ENCODE measurements at regions not wholly inside any gene's neighbourhood (a gene's known extent, or its start where the extent isn't known, plus 50 kb on each side); places are given as distances from the start of the nearest gene placed in this dataset.

DNA sequence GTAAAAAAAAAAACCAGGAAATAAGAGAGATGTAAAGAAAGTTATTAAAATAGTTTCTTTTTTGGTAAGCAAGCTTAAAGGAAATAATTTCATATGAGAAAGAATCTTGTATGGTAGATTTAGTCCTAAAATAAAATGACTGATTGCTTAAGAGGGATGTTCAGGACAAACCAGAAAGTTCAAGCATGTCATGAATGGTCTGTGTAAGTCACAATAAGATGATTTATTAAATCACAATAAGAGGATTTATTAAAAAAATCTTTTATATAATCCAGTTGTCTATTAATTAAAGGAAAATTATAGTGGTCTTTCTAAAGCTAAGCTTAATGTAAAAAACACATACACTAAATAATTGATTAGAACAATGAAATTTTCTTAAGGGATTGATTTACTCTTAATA lies 91.8 kb upstream of the OR13F1 start:
- POLR2A ChIA-PET, result no interaction called here

DNA sequence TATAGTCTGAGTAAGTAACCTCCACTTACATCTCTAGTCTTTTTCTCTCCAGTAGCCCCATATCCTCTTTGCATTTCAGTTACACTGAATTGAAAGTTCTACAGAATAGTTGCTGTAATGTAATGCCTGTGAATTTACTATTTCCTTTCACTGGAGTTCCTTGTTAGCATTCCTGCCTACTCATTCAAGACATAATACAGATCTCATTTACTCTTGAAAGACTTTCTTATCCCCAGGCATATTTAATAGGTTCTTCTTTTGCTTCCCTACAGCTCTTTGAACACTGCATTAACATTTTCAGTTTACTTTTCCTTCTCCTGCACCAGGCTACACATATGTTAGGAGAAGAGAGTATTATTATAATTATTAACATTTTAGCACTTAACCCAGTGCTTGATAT lies 87.6 kb upstream of the OR13F1 start:
- H3K36me3 Mint-ChIP-seq, result no peaks in the 10 kb centered on the region
- ChIA-PET POLR2A (no interaction called here), CTCF (no interaction called here)
- peaks cover 0 to 16% (median 12%) of the 10 kb centered on the region in 3 donors for H3K9me3 Mint-ChIP-seq
- Histone ChIP-seq H3K4me3 (ENCODE audit: control insufficient read depth in 1 of 2, extremely low read depth in 1 of 2, low read length in 1 of 2) (no peak overlapping the region), H3K9me3 (no peaks in the 10 kb centered on the region), H3K4me1 (ENCODE audit: control insufficient read depth in 1 of 2, extremely low read depth in 1 of 2, insufficient read depth in 2 of 2, low read length in 2 of 2) (no peaks in the 10 kb centered on the region), H3K27me3 (replicated peaks in 1 of 2; ENCODE audit: control insufficient read depth in 2 of 2, extremely low read depth in 1 of 2, insufficient read depth in 2 of 2, low read length in 1 of 2) (no peaks in the 10 kb centered on the region), H3K27ac (ENCODE audit: low read length) (no peak overlapping the region), H3K36me3 (ENCODE audit: control insufficient read depth in 2 of 2, extremely low read depth in 1 of 2, insufficient read depth in 1 of 2, low read length in 1 of 2) (no peaks in the 10 kb centered on the region)
- no peak for DNase-seq
- no peak overlapping the region for H3K4me3 Mint-ChIP-seq
- H3K27me3 Mint-ChIP-seq, result no peaks in the 10 kb centered on the region
- no peak for ATAC-seq (replicated peaks in 1 of 4)
- no peaks in the 10 kb centered on the region for H3K4me1 Mint-ChIP-seq
- H3K27ac Mint-ChIP-seq, result no peak overlapping the region

More for the DNA sequence above, 91.8 kb upstream of the OR13F1 start:
- Mint-ChIP-seq H3K4me3 (no peak overlapping the region), H3K4me1 (no peaks in the 10 kb centered on the region), H3K27ac (no peak overlapping the region), H3K27me3 (no peaks in the 10 kb centered on the region), H3K36me3 (no peaks in the 10 kb centered on the region), H3K9me3 (peaks cover 0 to 14% (median 12%) of the 10 kb centered on the region in 3 donors)
- DNase-seq (no peak), ATAC-seq (replicated peaks in 1 of 4) (no peak)
- CTCF ChIA-PET, result no interaction called here
- Histone ChIP-seq H3K4me3 (ENCODE audit: control insufficient read depth in 1 of 2, extremely low read depth in 1 of 2, low read length in 1 of 2) (no peak overlapping the region), H3K27me3 (replicated peaks in 1 of 2; ENCODE audit: control insufficient read depth in 2 of 2, extremely low read depth in 1 of 2, insufficient read depth in 2 of 2, low read length in 1 of 2) (no peaks in the 10 kb centered on the region), H3K36me3 (ENCODE audit: control insufficient read depth in 2 of 2, extremely low read depth in 1 of 2, insufficient read depth in 1 of 2, low read length in 1 of 2) (no peaks in the 10 kb centered on the region), H3K4me1 (ENCODE audit: control insufficient read depth in 1 of 2, extremely low read depth in 1 of 2, insufficient read depth in 2 of 2, low read length in 2 of 2) (no peaks in the 10 kb centered on the region), H3K9me3 (no peaks in the 10 kb centered on the region), H3K27ac (ENCODE audit: low read length) (no peak overlapping the region)

GRCh38 chr9:104417296-104417695 lies 86.8 kb upstream of the OR13F1 start:
- no CpG with 5 or more reads among the region's 1 CpG for WGBS (ENCODE audit: insufficient coverage)
- Mint-ChIP-seq H3K9me3 (peaks cover 0 to 16% (median 10%) of the 10 kb centered on the region in 3 donors), H3K4me1 (no peaks in the 10 kb centered on the region), H3K27me3 (no peaks in the 10 kb centered on the region), H3K36me3 (no peaks in the 10 kb centered on the region), H3K27ac (no peak overlapping the region), H3K4me3 (no peak overlapping the region)
- H3K4me3 ChIP-seq (ENCODE audit: control insufficient read depth in 1 of 2, extremely low read depth in 1 of 2, low read length in 1 of 2), result no peak overlapping the region
- no peak overlapping the region for H3K27ac ChIP-seq (ENCODE audit: low read length)
- no peaks in the 10 kb centered on the region for H3K9me3 ChIP-seq
- ATAC-seq (replicated peaks in 1 of 4) (no peak), DNase-seq (no peak)
- no peaks in the 10 kb centered on the region for H3K36me3 ChIP-seq (ENCODE audit: control insufficient read depth in 2 of 2, extremely low read depth in 1 of 2, insufficient read depth in 1 of 2, low read length in 1 of 2)
- H3K4me1 ChIP-seq (ENCODE audit: control insufficient read depth in 1 of 2, extremely low read depth in 1 of 2, insufficient read depth in 2 of 2, low read length in 2 of 2), result no peaks in the 10 kb centered on the region
- no peaks in the 10 kb centered on the region for H3K27me3 ChIP-seq (replicated peaks in 1 of 2; ENCODE audit: control insufficient read depth in 2 of 2, extremely low read depth in 1 of 2, insufficient read depth in 2 of 2, low read length in 1 of 2)
- ChIA-PET CTCF (no interaction called here), POLR2A (no interaction called here)

DNA sequence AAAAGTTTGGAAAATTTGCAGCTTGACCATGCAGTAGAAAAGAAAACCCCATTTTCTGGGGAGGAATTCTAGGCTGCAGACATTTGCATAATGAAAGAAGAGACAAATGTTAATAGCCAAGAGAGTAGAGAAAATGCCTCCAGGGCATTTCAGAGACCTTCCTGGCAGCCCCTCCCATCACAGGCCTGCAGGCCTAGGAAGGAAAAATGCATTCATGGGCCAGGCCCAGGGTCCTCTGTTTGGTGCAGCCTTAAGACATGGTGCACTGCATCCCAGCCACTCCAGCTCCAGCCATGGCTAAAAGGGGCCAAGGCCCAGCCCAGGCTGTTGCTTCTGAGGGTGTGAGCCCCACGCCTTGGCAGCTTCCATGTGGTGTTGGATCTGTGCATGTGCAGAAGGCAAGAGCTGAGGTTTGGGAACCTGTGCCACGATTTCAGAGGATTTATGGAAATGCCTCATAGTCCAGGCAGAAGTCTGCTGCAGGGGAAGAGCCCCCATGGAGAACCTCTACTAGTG lies 75.0 kb upstream of the OR13F1 start:
- Mint-ChIP-seq H3K36me3 (no peaks in the 10 kb centered on the region), H3K27ac (no peak overlapping the region), H3K4me1 (no peaks in the 10 kb centered on the region), H3K9me3 (peaks cover 8 to 13% (median 12%) of the 10 kb centered on the region in 3 donors), H3K4me3 (no peak overlapping the region), H3K27me3 (no peaks in the 10 kb centered on the region)
- ChIA-PET CTCF (no interaction called here), POLR2A (no interaction called here)
- Histone ChIP-seq H3K9me3 (no peaks in the 10 kb centered on the region), H3K27me3 (replicated peaks in 1 of 2; ENCODE audit: control insufficient read depth in 2 of 2, extremely low read depth in 1 of 2, insufficient read depth in 2 of 2, low read length in 1 of 2) (no peaks in the 10 kb centered on the region), H3K4me1 (ENCODE audit: control insufficient read depth in 1 of 2, extremely low read depth in 1 of 2, insufficient read depth in 2 of 2, low read length in 2 of 2) (no peaks in the 10 kb centered on the region), H3K4me3 (ENCODE audit: control insufficient read depth in 1 of 2, extremely low read depth in 1 of 2, low read length in 1 of 2) (no peak overlapping the region), H3K27ac (ENCODE audit: low read length) (no peak overlapping the region), H3K36me3 (ENCODE audit: control insufficient read depth in 2 of 2, extremely low read depth in 1 of 2, insufficient read depth in 1 of 2, low read length in 1 of 2) (no peaks in the 10 kb centered on the region)
- DNase-seq, result no peak
- WGBS (ENCODE audit: insufficient coverage), result 36% methylated on average over 2 of the region's 2 CpGs
- ATAC-seq (replicated peaks in 1 of 4), result no peak

- Histone ChIP-seq H3K27me3 (replicated peaks in 1 of 2; ENCODE audit: control insufficient read depth in 2 of 2, extremely low read depth in 1 of 2, insufficient read depth in 2 of 2, low read length in 1 of 2) (no peaks in the 10 kb centered on the region), H3K4me1 (ENCODE audit: control insufficient read depth in 1 of 2, extremely low read depth in 1 of 2, insufficient read depth in 2 of 2, low read length in 2 of 2) (no peaks in the 10 kb centered on the region), H3K27ac (ENCODE audit: low read length) (no peak overlapping the region), H3K36me3 (ENCODE audit: control insufficient read depth in 2 of 2, extremely low read depth in 1 of 2, insufficient read depth in 1 of 2, low read length in 1 of 2) (no peaks in the 10 kb centered on the region), H3K9me3 (no peaks in the 10 kb centered on the region), H3K4me3 (ENCODE audit: control insufficient read depth in 1 of 2, extremely low read depth in 1 of 2, low read length in 1 of 2) (no peak overlapping the region)
- H3K4me1 Mint-ChIP-seq, result no peaks in the 10 kb centered on the region
- ATAC-seq (replicated peaks in 1 of 4), result no peak
- no peak for DNase-seq
- H3K27me3 Mint-ChIP-seq, result no peaks in the 10 kb centered on the region
- CTCF ChIA-PET, result no interaction called here
- peaks cover 4 to 18% (median 12%) of the 10 kb centered on the region in 3 donors for H3K9me3 Mint-ChIP-seq
- POLR2A ChIA-PET, result no interaction called here
- no CpG with 5 or more reads among the region's 4 CpGs for WGBS (ENCODE audit: insufficient coverage)
- no peak overlapping the region for H3K27ac Mint-ChIP-seq
- no peaks in the 10 kb centered on the region for H3K36me3 Mint-ChIP-seq
- no peak overlapping the region for H3K4me3 Mint-ChIP-seq
Measured at GRCh38 chr9:104435059-104435458, 69.0 kb upstream of the OR13F1 start.

GRCh38 chr9:104448036-104448435 lies 56.0 kb upstream of the OR13F1 start:
- Mint-ChIP-seq H3K27ac (no peak overlapping the region), H3K36me3 (no peaks in the 10 kb centered on the region), H3K4me3 (no peak overlapping the region), H3K9me3 (peaks cover 0 to 7% (median 0%) of the 10 kb centered on the region in 3 donors), H3K4me1 (no peaks in the 10 kb centered on the region), H3K27me3 (no peaks in the 10 kb centered on the region)
- no peak overlapping the region for H3K27ac ChIP-seq (ENCODE audit: low read length)
- H3K36me3 ChIP-seq (ENCODE audit: control insufficient read depth in 2 of 2, extremely low read depth in 1 of 2, insufficient read depth in 1 of 2, low read length in 1 of 2), result no peaks in the 10 kb centered on the region
- no peak for DNase-seq
- CTCF ChIA-PET, result no interaction called here
- ATAC-seq (replicated peaks in 1 of 4), result no peak
- no CpG with 5 or more reads among the region's 5 CpGs for WGBS (ENCODE audit: insufficient coverage)
- POLR2A ChIA-PET, result no interaction called here
- no peaks in the 10 kb centered on the region for H3K9me3 ChIP-seq
- no peaks in the 10 kb centered on the region for H3K4me1 ChIP-seq (ENCODE audit: control insufficient read depth in 1 of 2, extremely low read depth in 1 of 2, insufficient read depth in 2 of 2, low read length in 2 of 2)
- no peak overlapping the region for H3K4me3 ChIP-seq (ENCODE audit: control insufficient read depth in 1 of 2, extremely low read depth in 1 of 2, low read length in 1 of 2)
- H3K27me3 ChIP-seq (replicated peaks in 1 of 2; ENCODE audit: control insufficient read depth in 2 of 2, extremely low read depth in 1 of 2, insufficient read depth in 2 of 2, low read length in 1 of 2), result no peaks in the 10 kb centered on the region

All from T-cell (primary cell).